Cardiac muscle cell (in vitro differentiated cells and primary cell): ENCODE measurements at regions not wholly inside any gene's neighbourhood (a gene's known extent, or its start where the extent isn't known, plus 50 kb on each side); places are given as distances from the start of the nearest gene placed in this dataset.

Experiments used
- DNase-seq, 2 donors: peaks; one replicate each; pipeline versions ENCODE4 v3.0.0 to v3.0.0-alpha.2; 2010 to 2017; ENCODE audit warnings: low read depth in 1 of 2, low spot score in 1 of 2
- H3K27ac ChIP-seq: fragments of 200-600 bp; sonication (generic); 2 replicates; pipeline ENCODE4 v1.5.1; 2016
- H3K27me3 ChIP-seq: fragments of 200-600 bp; sonication (generic); 2 replicates; pipeline ENCODE4 v1.6.0; 2016; ENCODE audit warnings: control low read depth
- H3K36me3 ChIP-seq: fragments of 200-600 bp; sonication (generic); 2 replicates; pipeline ENCODE4 v1.5.1; 2016; ENCODE audit warnings: control low read depth
- H3K4me1 ChIP-seq: fragments of 200-600 bp; sonication (generic); 2 replicates; pipeline ENCODE4 v1.8.1; 2017; ENCODE audit warnings: low read depth, mild to moderate bottlenecking, mixed run types
- H3K4me3 ChIP-seq: fragments of 200-600 bp; sonication (generic); 2 replicates; pipeline ENCODE4 v1.5.1; 2016; ENCODE audit warnings: mild to moderate bottlenecking
- H3K9me3 ChIP-seq: fragments of 200-600 bp; sonication (generic); 2 replicates; pipeline ENCODE4 v1.5.1; 2017; ENCODE audit warnings: low read depth, mild to moderate bottlenecking, control low read depth
- TF ChIP-seq, protein P1 (sequence below): IDR thresholded peaks from 2 replicates; pipeline ENCODE4 v1.5.1; 2012; ENCODE audit warnings: low read depth, mild to moderate bottlenecking, low read length

DNA sequence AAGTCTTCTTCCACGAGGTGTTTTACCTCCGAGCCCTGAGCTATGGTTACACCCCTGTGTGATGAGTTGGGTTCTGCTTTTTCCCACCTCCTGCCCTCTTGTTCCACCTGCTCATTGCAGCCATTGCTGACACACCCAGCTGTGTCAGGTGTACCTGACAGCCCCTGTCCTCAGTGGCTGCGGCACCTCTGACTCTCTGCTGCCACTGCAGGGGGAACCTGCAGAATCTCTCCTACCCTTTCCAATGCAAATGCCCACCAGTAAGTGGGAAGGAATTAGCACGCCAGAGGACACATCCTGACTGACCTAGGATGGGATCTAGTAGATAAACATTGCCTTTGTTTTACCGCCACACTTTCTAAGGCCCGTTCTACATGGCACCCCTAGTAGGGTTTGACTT lies 600.9 kb upstream of the MKI67 start:
- H3K4me1 ChIP-seq = peaks cover 2% of the 10 kb centered on the region
- H3K27me3 ChIP-seq = peaks cover 5% of the 10 kb centered on the region
- DNase-seq = no peak
- TF ChIP-seq, protein P1, sequence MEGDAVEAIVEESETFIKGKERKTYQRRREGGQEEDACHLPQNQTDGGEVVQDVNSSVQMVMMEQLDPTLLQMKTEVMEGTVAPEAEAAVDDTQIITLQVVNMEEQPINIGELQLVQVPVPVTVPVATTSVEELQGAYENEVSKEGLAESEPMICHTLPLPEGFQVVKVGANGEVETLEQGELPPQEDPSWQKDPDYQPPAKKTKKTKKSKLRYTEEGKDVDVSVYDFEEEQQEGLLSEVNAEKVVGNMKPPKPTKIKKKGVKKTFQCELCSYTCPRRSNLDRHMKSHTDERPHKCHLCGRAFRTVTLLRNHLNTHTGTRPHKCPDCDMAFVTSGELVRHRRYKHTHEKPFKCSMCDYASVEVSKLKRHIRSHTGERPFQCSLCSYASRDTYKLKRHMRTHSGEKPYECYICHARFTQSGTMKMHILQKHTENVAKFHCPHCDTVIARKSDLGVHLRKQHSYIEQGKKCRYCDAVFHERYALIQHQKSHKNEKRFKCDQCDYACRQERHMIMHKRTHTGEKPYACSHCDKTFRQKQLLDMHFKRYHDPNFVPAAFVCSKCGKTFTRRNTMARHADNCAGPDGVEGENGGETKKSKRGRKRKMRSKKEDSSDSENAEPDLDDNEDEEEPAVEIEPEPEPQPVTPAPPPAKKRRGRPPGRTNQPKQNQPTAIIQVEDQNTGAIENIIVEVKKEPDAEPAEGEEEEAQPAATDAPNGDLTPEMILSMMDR = no peak
- no peaks in the 10 kb centered on the region for H3K36me3 ChIP-seq
- no peak overlapping the region for H3K27ac ChIP-seq
- H3K4me3 ChIP-seq = no peak overlapping the region
- H3K9me3 ChIP-seq = no peaks in the 10 kb centered on the region

DNA sequence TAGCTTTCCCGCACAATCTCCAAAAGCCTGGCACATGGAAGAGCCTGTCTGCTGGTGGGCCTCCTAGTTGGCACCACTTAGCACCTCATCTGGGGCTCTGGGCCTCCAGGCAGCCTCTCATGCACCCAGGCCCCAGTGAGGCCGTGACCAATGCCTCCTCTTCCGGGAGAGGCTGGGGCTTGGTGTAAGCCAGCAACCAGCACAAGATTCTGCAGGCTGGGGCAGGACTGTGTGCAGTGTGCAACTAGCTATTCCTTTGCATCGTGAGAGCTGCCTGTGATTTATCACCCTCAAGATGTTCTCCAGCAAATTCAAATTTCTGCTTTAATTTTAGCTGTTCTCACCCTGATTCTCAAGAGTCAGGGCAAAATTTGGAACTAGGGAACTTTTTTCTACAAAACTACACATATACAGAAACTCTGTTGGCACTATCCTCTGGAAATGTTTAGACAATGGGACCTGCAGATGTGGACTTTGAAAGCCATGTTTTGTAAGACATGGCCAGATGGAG lies 603.7 kb upstream of the MKI67 start:
- H3K4me3 ChIP-seq = no peak overlapping the region
- no peak overlapping the region for H3K27ac ChIP-seq
- no peaks in the 10 kb centered on the region for H3K9me3 ChIP-seq
- H3K36me3 ChIP-seq = no peaks in the 10 kb centered on the region
- TF ChIP-seq, protein P1 = no peak
- DNase-seq = no peak
- H3K27me3 ChIP-seq = peaks cover 8% of the 10 kb centered on the region
- H3K4me1 ChIP-seq = peaks cover 2% of the 10 kb centered on the region

DNA sequence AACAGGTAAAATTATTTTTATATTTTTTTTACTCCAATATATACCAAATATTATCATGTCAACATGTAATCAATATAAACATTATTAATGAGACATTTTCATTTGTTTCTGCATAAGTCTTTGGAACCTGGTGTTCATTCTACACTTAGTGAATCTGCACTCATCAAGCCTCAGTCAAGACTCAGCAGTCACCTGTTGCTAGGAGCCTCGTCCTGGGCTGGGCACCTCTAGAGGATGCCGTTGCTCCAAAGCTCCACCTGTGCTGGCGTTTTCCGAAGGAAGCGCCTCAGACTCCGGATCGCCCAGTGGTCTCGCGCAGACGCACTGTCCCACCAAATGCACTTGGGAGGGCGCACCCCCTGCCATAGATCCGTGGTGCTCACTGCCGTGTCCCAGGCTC lies 604.7 kb upstream of the MKI67 start:
- Histone ChIP-seq H3K9me3 (no peaks in the 10 kb centered on the region), H3K4me1 (peaks cover 2% of the 10 kb centered on the region), H3K36me3 (no peaks in the 10 kb centered on the region), H3K4me3 (no peak overlapping the region), H3K27me3 (peaks cover 8% of the 10 kb centered on the region), H3K27ac (no peak overlapping the region)
- TF ChIP-seq, protein P1 = no peak
- no peak for DNase-seq

DNA sequence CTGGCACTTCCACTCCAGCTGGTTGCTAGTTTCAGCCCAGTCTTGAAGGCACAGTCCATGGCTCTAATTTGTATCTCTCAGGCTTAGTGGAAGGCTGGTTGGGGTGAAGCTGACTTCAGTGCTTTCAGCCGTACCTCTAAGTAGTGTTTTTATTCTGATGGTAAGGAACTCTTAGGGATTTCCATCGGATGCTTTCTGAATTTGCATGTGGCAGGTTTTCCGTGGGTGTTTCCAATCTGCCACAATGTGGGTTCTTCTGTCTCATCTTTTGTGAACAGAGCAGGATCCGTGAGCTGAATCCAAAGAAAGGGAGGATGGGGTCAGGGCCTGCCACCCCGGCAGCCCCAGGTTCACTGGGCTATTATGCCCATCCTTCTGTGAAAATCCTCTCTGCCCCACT lies 607.9 kb upstream of the MKI67 start:
- TF ChIP-seq, protein P1 = no peak
- no peak overlapping the region for H3K4me3 ChIP-seq
- H3K27me3 ChIP-seq = peaks cover 8% of the 10 kb centered on the region
- H3K4me1 ChIP-seq = no peaks in the 10 kb centered on the region
- no peak overlapping the region for H3K27ac ChIP-seq
- H3K9me3 ChIP-seq = no peaks in the 10 kb centered on the region
- DNase-seq = no peak
- H3K36me3 ChIP-seq = no peaks in the 10 kb centered on the region

DNA sequence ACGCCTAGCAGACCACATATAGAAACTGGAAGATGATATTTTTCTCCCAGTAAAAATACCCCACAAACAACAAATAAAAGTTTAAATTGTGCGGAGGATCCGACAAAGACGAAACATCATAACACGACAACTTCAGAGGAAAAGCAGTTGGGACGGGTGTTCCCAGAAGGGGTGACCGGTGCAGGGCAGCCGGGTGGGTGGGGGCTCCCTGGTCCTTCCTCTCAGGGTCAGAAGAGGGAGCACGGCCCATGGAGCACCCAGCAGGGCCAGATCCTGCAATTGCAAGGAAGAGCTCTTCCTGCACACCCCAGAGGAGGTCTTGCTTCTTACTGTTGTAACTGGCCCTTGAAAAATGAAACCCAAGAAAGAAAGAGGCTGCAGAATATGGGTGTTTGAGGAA lies 608.5 kb upstream of the MKI67 start:
- Histone ChIP-seq H3K27ac (no peak overlapping the region), H3K4me1 (no peaks in the 10 kb centered on the region), H3K4me3 (no peak overlapping the region), H3K9me3 (no peaks in the 10 kb centered on the region), H3K27me3 (peaks cover 8% of the 10 kb centered on the region), H3K36me3 (no peaks in the 10 kb centered on the region)
- TF ChIP-seq, protein P1 = no peak
- DNase-seq = no peak

DNA sequence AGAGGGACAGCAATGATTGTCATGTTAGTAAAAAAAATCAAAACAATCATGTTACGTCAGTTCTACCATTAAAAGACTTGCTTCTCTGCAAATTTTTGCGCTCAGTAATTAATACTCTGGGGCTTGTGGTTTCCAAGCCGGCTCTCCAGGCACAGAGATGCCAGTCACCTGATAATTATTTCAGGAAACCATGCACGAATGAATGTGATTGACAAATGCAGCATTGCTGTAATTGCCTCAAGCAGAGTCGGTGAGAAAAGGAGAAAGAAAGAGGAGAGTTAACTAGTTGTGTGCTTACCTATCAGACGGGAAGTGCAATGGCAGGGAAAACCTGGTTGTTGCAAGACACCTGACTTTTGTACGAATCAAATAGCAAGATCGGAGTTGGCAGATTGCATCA lies 609.8 kb upstream of the MKI67 start:
- Histone ChIP-seq H3K9me3 (no peaks in the 10 kb centered on the region), H3K27ac (no peak overlapping the region), H3K4me1 (no peaks in the 10 kb centered on the region), H3K27me3 (peaks cover 7% of the 10 kb centered on the region), H3K36me3 (no peaks in the 10 kb centered on the region), H3K4me3 (no peak overlapping the region)
- TF ChIP-seq, protein P1 = no peak
- DNase-seq = no peak
